IMR-90 (cell line): ENCODE measurements at regions not wholly inside any gene's neighbourhood (a gene's known extent, or its start where the extent isn't known, plus 50 kb on each side); places are given as distances from the start of the nearest gene placed in this dataset.

ENCODE experiments used
- BHLHE40 ChIP-seq: fragments of 150-350 bp; IDR thresholded peaks from 2 replicates; pipeline ENCODE4 v1.6.1; 2016; ENCODE audit warnings: mild to moderate bottlenecking, low read depth, low read length
- CEBPB ChIP-seq: IDR thresholded peaks from 2 replicates; pipeline ENCODE4 v1.6.1; 2012; ENCODE audit warnings: low read depth, low read length, improper control_type of control experiment
- FOS ChIP-seq: fragments of 150-350 bp; IDR thresholded peaks from 2 replicates; pipeline ENCODE4 v1.6.1; 2016; ENCODE audit warnings: low read depth, low read length
- MAFK ChIP-seq: IDR thresholded peaks from 2 replicates; pipeline ENCODE4 v1.6.1; 2012; ENCODE audit warnings: low read depth, low read length, improper control_type of control experiment
- MAZ ChIP-seq: IDR thresholded peaks from 2 replicates; pipeline ENCODE4 v1.6.1; 2012; ENCODE audit warnings: low read depth, mild to moderate bottlenecking, low read length, improper control_type of control experiment, moderate library complexity, borderline replicate concordance
- MXI1 ChIP-seq: IDR thresholded peaks from 2 replicates; pipeline ENCODE4 v1.6.1; 2012; ENCODE audit warnings: low read depth, mild to moderate bottlenecking, low read length, moderate library complexity, borderline replicate concordance
- NFE2L2 ChIP-seq: fragments of 150-350 bp; IDR thresholded peaks from 2 replicates; pipeline ENCODE4 v1.6.1; 2016; ENCODE audit warnings: low read depth, mild to moderate bottlenecking, low read length
- POLR2A ChIP-seq: IDR thresholded peaks from 2 replicates; pipeline ENCODE4 v1.6.1; 2012; ENCODE audit warnings: mild to moderate bottlenecking, low read depth, low read length
- RAD21 ChIP-seq: IDR thresholded peaks from 2 replicates; pipeline ENCODE4 v1.6.1; 2012; ENCODE audit warnings: low read length, improper control_type of control experiment
- RCOR1 ChIP-seq: IDR thresholded peaks from 2 replicates; pipeline ENCODE4 v1.6.1; 2012; ENCODE audit warnings: mild to moderate bottlenecking, low read length, improper control_type of control experiment; ENCODE audit not compliant: insufficient replicate concordance
- RFX5 ChIP-seq: IDR thresholded peaks from 2 replicates; pipeline ENCODE4 v1.8.0; 2012; ENCODE audit warnings: low read depth, mild to moderate bottlenecking, low read length, moderate library complexity
- SMC3 ChIP-seq: fragments of 150-350 bp; IDR thresholded peaks from 2 replicates; pipeline ENCODE4 v1.6.1; 2016; ENCODE audit warnings: low read depth, mild to moderate bottlenecking, antibody characterized with exemption, low read length, moderate library complexity
- TF ChIP-seq, protein P1 (sequence below): conservative IDR thresholded peaks from 2 replicates; pipeline ENCODE4 v1.5.1; 2012; ENCODE audit warnings: mild to moderate bottlenecking, low read depth, low read length, improper control_type of control experiment
- TF ChIP-seq, protein P2 (sequence below): fragments of 150-350 bp; IDR thresholded peaks from 2 replicates; pipeline ENCODE4 v1.6.1; 2016; ENCODE audit warnings: low read depth, mild to moderate bottlenecking, low read length, moderate library complexity, borderline replicate concordance

DNA sequence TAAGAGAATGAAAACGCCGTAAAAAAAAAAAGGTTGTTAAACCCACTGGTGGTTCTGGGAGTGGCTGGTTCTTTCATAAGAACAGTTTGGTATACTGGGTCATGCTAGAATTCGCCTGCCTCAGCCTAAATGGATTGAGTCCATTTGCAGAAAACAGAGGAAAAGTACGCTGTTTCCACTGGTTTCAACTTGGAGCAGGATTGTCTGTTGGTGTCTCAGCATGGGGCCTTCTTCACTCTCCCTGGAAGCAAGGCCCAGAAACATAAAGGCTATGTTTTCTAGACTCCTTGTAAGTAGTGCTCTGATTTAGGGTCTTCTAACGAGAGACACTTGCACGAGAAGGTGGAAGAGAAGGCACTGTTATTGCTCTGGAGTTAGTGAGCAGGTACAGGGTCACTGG is 116.9 kb upstream of the MTAP start:
- TF ChIP-seq, protein P1, sequence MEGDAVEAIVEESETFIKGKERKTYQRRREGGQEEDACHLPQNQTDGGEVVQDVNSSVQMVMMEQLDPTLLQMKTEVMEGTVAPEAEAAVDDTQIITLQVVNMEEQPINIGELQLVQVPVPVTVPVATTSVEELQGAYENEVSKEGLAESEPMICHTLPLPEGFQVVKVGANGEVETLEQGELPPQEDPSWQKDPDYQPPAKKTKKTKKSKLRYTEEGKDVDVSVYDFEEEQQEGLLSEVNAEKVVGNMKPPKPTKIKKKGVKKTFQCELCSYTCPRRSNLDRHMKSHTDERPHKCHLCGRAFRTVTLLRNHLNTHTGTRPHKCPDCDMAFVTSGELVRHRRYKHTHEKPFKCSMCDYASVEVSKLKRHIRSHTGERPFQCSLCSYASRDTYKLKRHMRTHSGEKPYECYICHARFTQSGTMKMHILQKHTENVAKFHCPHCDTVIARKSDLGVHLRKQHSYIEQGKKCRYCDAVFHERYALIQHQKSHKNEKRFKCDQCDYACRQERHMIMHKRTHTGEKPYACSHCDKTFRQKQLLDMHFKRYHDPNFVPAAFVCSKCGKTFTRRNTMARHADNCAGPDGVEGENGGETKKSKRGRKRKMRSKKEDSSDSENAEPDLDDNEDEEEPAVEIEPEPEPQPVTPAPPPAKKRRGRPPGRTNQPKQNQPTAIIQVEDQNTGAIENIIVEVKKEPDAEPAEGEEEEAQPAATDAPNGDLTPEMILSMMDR = no peak
- no peak for TF ChIP-seq BHLHE40
- no peak for TF ChIP-seq RCOR1
- no peak for TF ChIP-seq POLR2A
- TF ChIP-seq, protein P2, sequence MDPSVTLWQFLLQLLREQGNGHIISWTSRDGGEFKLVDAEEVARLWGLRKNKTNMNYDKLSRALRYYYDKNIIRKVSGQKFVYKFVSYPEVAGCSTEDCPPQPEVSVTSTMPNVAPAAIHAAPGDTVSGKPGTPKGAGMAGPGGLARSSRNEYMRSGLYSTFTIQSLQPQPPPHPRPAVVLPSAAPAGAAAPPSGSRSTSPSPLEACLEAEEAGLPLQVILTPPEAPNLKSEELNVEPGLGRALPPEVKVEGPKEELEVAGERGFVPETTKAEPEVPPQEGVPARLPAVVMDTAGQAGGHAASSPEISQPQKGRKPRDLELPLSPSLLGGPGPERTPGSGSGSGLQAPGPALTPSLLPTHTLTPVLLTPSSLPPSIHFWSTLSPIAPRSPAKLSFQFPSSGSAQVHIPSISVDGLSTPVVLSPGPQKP = no peak
- no peak for TF ChIP-seq SMC3
- TF ChIP-seq MAZ = no peak
- TF ChIP-seq FOS = no peak
- TF ChIP-seq MAFK = no peak
- no peak for TF ChIP-seq NFE2L2
- no peak for TF ChIP-seq RAD21
- TF ChIP-seq CEBPB = no peak
- TF ChIP-seq RFX5 = no peak
- no peak for TF ChIP-seq MXI1
